ENCODE measurements at regions not wholly inside any gene's neighbourhood (a gene's known extent, or its start where the extent isn't known, plus 50 kb on each side); places are given as distances from the start of the nearest gene placed in this dataset.

- Histone ChIP-seq H2AFZ (no peak overlapping the region), H3K79me2 (ENCODE audit: low read depth) (no peaks in the 10 kb centered on the region), H3K4me2 (no peak overlapping the region), H3K36me3 (ENCODE audit: low read depth) (no peaks in the 10 kb centered on the region), H3K4me3 (no peak overlapping the region), H4K20me1 (ENCODE audit: insufficient read depth) (no peaks in the 10 kb centered on the region), H3K9me3 (ENCODE audit: insufficient read depth, low read depth) (no peaks in the 10 kb centered on the region), H3K4me1 (replicated peaks; ENCODE audit: insufficient read depth) (no peaks in the 10 kb centered on the region), H3K27ac (no peak overlapping the region), H3K9me2 (ENCODE audit: insufficient read depth) (no peaks in the 10 kb centered on the region), H3K27me3 (ENCODE audit: insufficient read depth, low read depth) (no peaks in the 10 kb centered on the region), H3F3A (ENCODE audit: insufficient read depth, low read depth) (no peaks in the 10 kb centered on the region)
- intact Hi-C loops (cut with micrococcal nuclease; ENCODE audit: unreplicated experiment) = no loop called here
- ChIA-PET CTCF (no interaction called here), POLR2A (ENCODE audit: unreplicated experiment) (interaction anchor here (0.6 kb wide), 1 partner anchor 36 kb away, joined by 4 read pairs; no protein-coding TSS in a partner anchor)
- no TSS peak for BruUV-seq (replicated peaks)
- TF ChIP-seq CTCF (conservative IDR thresholded peaks at IDR 0.05) = no peak
- DNase-seq = no peak
Measured at GRCh38 chr5:23613566-23613965, 106.2 kb downstream of the PRDM9 start.

- ChIA-PET POLR2A (ENCODE audit: unreplicated experiment) (no interaction called here), CTCF (no interaction called here)
- Histone ChIP-seq H2AFZ (no peak overlapping the region), H3K79me2 (ENCODE audit: low read depth) (no peaks in the 10 kb centered on the region), H3K27ac (no peak overlapping the region), H3F3A (ENCODE audit: insufficient read depth, low read depth) (no peaks in the 10 kb centered on the region), H3K4me2 (no peak overlapping the region), H3K36me3 (ENCODE audit: low read depth) (no peaks in the 10 kb centered on the region), H3K4me1 (replicated peaks; ENCODE audit: insufficient read depth) (no peaks in the 10 kb centered on the region), H3K9me3 (ENCODE audit: insufficient read depth, low read depth) (no peaks in the 10 kb centered on the region), H3K9me2 (ENCODE audit: insufficient read depth) (no peaks in the 10 kb centered on the region), H3K4me3 (no peak overlapping the region), H4K20me1 (ENCODE audit: insufficient read depth) (no peaks in the 10 kb centered on the region), H3K27me3 (ENCODE audit: insufficient read depth, low read depth) (no peaks in the 10 kb centered on the region)
- intact Hi-C loops (cut with micrococcal nuclease; ENCODE audit: unreplicated experiment) = no loop called here
- no peak for DNase-seq
- no peak for TF ChIP-seq EZH2 (IDR thresholded peaks at IDR 0.05; ENCODE audit: low read depth)
- TF ChIP-seq CTCF (conservative IDR thresholded peaks at IDR 0.05) = no peak
- no TSS peak for BruUV-seq (replicated peaks)
Measured at GRCh38 chr5:23614422-23614821, 107.0 kb downstream of the PRDM9 start.

GRCh38 chr5:23626961-23627360 lies 119.6 kb downstream of the PRDM9 start:
- no peaks in the 10 kb centered on the region; the same call in 1 of the 2 replicates for H3K9me2 ChIP-seq (ENCODE audit: insufficient read depth)
- BruUV-seq (replicated peaks) = no TSS peak
- ChIA-PET POLR2A (ENCODE audit: unreplicated experiment) (no interaction called here), CTCF (no interaction called here)
- TF ChIP-seq EZH2 (IDR thresholded peaks at IDR 0.05; ENCODE audit: low read depth) (no peak), CTCF (conservative IDR thresholded peaks at IDR 0.05) (no peak)
- H3K36me3 ChIP-seq (ENCODE audit: low read depth) = no peaks in the 10 kb centered on the region
- no peak overlapping the region for H3K4me2 ChIP-seq
- no peaks in the 10 kb centered on the region for H4K20me1 ChIP-seq (ENCODE audit: insufficient read depth)
- H3K27ac ChIP-seq = no peak overlapping the region
- H3F3A ChIP-seq (ENCODE audit: insufficient read depth, low read depth) = no peaks in the 10 kb centered on the region
- H3K79me2 ChIP-seq (ENCODE audit: low read depth) = no peaks in the 10 kb centered on the region
- H3K4me1 ChIP-seq (replicated peaks; ENCODE audit: insufficient read depth) = 0 out of 2 replicates have a peak, but pooled peaks cover 5% of the 10 kb centered on the region
- no peak overlapping the region for H3K4me3 ChIP-seq
- H3K9me3 ChIP-seq (ENCODE audit: insufficient read depth, low read depth) = no peaks in the 10 kb centered on the region
- no peak overlapping the region for H2AFZ ChIP-seq
- intact Hi-C loops (cut with micrococcal nuclease; ENCODE audit: unreplicated experiment) = no loop called here
- H3K27me3 ChIP-seq (ENCODE audit: insufficient read depth, low read depth) = no peaks in the 10 kb centered on the region
- DNase-seq = no peak

Measured in PC-9 (cell line).